NCI-H2227 treated with DMSO at 0.1 percent for 48 hours (cell line): ENCODE measurements at regions not wholly inside any gene's neighbourhood (a gene's known extent, or its start where the extent isn't known, plus 50 kb on each side); places are given as distances from the start of the nearest gene placed in this dataset.
"Not testable (repeated sequence)": the region's sequence is repeated elsewhere in the genome, so short reads cannot be mapped to it uniquely, and the experiment has no call there.

Experiments
- DNase-seq: peaks from one replicate; lab custom pipeline; 2025; lab: John Stamatoyannopoulos, UW

DNA sequence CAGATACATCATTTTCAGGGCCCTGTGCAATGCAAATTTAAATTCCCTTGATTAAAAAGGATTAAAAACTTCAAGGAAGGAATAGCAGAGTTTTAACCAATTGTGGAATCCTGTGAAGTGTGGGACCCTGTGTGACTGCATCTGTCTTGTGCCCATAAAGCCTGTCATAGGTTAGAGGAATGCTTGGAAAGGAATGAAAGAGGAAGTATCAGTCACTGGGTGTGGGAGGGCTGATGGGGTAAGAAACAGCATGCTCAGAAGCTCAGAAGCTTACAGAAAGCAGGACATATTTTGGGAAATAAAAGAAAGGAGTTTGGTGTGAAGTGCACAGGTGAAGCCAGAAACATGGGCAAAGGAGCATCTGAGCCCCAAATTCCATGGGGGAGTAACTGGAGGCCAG is 150.8 kb upstream of the ETV3 start:
- DNase-seq: no peak

DNA sequence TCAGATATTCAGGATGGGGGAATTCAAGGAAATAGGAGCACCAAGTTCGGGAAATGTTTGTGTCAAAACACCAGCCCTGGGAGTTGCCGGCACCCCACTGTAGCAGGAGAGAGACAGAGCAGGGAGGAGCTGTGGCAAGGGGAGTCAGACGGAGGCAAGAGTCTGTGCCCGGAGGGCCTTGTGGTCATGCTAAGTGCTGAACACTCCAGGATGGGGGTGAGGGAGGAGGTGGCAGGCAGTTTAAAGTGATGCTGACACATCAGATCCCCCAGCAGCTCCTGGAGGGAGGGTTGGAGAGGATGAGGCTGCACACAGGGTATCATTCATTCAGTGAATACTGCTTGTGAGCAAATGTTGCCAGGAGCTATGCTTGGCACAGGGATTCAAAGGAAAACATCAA is 150.3 kb upstream of the ETV3 start:
- DNase-seq: no peak

DNA sequence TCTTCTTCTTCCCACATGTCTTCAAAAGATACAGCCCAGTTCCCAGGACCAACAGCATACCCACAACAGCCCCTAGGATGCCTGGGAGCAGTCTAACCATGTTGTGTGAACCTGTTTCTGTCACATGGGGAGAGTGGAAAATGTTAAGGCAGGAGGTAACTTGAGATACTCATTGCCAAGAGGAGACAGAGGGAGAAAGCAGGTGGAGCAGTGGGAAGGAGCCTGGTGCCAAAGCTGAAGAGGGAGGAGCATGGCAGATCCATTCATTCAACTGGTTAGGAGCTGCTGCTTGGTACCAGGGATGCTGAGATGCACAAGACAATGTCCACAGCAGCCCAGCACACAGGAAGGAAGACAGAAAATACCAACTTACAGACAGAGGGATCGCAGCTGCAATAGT is 149.8 kb upstream of the ETV3 start:
- DNase-seq: no peak

DNA sequence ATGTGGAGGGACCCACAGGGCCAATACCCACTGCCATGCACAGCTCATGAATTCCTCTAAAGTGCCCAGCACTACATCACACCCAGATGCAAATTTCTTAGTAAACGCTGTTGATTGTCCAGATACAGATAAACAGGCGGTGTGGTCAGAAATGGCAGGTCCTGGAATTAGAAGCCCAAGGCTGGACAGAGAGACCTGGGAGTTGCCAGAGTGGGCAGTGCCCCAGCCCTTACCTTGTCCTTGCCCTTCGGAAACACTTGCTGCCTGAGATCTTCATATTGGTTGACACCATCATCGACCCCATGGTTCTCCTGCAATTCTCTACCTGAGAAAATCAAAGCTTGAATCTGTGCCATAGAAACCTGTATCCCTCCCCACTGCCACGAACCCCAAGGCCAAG is 149.3 kb upstream of the ETV3 start:
- DNase-seq: no peak

DNA sequence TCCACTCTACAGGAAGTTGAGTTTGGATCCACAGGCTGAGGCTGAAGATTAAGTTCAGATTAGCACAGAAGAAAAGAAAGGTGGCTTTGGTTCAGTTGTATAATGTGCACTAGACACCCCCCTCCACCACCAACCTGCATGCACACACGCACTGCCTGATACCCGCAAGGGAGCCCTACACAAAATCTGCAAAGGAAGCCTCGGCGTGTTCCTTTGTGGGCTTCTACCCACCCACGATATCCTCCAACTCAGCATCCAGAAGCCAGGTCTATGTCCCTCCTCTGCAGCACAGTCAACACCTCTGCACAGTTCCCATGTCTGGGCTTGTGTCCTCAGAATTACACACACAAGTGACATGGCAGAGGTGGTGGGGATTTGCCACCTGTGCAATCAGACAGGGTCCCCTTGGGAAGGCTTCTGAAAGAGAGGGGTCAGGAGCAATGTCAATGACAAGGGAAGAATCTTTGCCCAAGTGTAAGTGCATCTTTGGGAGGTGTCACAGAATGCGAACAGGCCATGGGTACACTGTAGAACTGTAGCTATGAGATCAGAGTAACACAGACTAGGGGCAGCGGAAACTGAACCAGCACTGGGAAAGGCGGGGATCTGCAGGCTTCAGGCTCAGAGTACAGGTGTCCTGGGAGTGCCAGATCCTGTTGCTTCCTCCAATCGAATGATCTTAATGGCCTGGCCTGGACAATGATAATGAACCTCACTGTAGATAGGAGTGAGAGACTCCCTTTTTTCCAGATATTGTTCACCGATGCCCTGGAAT is 148.6 kb upstream of the ETV3 start:
- no peak for DNase-seq

DNA sequence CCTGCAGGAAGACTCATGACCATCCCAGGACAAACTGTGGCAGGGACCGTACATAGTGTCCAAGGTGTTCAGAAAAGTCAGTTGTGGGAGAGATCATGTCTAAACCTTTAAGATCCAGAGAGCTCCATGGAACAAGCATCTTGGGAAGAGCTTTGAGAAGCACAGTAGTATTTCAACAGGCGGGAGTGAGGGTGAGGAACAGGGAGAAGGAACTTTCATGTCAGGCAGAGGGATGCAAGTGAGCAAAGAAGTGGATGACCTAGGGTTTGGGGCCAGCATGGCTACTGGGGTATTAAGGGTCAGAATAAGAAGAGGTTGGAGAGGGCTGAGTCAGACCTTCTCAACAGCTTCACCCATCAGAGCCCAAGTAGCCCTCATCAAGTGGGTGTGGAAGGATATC is 147.9 kb upstream of the ETV3 start:
- no peak for DNase-seq

DNA sequence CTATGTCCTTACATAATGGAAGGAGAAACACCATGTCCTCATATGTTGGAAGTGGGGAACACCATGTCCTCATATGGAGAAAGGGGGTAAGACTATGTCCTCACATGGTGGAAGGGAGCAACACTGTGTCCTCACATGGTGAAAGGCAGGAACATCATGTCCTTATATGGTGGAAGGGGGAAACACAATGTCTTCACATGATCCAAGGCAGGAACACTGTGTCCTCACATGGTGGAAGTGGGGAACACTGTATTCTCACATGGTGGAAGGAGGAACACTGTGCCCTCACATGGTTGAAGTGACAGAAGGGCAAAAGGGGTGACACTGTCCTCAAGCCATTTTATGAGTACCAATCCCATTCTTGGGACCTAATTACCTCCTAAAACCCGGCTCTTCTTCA is 146.3 kb upstream of the ETV3 start:
- no peak for DNase-seq

DNA sequence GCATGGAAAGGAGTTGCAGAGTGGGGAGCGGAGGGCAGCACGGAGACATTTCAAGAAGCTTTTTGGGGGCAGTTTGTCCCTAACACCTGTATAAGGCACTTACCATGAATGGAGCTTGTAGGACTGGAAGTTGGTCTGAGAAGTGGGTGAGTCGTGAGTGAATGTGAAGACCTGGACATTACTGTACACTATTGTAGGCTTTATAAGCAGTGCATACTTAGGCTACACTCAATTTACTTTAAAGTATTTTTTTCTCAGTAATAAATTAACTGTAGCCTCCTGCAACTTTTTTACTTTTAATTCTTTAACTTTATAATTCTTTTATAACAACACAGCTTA is 141.6 kb upstream of the ETV3 start:
- DNase-seq: no peak

DNA sequence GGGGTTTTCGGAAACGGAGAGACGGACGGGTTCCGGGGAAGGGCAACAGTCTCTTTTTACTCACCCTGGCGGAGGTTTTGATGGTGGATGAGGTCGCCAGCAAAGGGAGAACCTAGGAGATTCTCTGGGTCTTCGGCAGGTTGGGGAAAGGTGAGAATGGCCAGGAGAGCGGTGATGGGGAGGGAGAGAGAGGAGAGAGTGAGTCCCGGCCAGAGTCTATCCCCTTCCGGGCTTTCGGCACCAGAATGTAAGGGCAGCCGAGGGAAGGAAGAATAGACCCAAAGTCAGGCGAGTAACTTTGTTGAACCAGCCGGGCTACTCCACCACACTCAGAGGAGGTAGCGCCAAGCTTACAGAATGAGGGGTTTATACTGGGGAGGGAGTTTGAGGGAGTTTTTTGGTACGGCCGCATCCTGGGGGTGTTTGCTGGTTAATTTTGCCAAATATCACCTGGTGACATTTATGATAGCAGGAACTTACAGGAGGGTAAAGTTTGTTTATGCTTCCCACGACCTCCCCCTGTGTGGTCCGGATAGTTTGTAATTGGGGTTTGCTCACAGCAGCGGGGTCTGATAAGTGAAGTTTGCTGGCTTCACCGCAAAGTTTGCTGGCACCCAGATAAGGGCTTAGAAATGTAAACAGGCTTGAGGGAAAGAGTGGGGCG is 141.1 kb upstream of the ETV3 start:
- no peak for DNase-seq

DNA sequence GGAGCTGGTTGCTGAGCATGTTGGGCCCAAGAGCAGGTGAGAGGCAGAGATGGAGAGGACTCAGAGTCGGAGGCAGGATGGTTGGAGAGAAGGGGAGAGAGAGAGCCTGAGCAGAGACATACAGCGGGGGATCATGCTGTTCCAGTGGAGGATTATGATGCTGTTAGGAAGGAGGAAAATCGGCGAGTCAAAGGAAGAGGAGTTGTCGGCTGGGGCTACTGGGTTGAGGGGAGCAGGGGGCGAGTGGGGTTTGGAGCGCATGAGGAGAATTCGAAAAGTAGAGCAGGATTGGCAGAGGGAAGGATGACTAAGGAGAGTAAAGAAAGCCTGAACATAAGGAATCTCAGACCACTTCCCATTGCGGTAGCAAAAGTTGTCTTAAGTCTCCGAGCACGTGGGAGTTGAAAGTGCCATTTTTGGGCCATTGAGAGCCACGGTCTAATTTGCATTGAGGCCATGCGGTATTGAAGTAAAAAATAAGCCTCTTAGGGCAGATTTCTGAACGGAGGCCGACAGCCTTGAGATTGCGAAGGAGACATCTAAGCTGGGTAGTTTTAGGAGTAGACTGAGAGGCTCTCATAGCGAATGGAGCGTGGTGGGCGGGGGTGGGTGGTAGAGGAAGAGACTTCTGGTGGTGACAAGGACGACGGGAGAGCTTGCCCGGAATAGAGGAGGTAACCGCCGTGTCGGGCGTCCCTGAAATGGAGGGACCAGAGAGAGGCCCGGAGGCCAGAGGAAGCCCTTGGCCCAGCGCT is 140.4 kb upstream of the ETV3 start:
- DNase-seq: no peak

DNA sequence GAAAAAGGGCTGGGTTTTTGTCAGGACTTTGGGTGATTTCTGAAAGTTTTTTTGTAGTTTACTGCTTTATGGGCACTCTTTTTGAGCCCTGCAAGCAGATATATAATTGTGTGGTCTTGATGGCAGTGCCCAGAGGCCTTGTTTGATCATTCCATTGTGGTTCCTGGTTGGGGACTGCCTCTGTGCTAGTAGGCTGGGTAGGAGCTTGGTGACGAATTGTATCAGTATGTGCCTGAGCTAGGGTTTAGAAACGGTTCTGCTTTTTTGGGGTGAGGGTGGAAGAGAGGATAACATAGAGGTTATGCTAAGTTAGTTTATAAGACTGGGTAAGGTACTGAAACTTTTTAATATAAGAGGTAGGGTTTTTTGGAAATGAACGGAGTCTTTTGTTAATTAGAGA is 139.7 kb upstream of the ETV3 start:
- no peak for DNase-seq

DNA sequence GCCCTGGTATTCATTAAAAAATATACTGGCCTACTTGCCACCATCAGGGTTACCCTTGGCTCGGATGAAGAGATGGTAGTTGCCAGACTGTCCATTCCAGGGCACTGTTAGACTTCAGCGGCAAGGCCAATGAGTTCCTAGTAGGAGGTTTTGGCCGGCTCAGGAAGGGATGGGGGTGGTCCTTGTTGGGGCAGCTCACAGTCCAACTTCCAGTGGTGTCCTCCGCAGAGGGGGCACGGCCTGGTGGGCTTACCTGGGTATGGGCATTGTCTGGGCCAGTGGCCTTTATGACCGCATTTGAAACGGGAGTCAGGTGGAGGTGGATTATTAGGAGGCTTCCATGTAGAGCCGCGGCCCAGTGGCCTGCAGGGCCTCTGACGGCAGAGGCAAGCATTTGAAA is 139.1 kb upstream of the ETV3 start:
- no peak for DNase-seq

DNA sequence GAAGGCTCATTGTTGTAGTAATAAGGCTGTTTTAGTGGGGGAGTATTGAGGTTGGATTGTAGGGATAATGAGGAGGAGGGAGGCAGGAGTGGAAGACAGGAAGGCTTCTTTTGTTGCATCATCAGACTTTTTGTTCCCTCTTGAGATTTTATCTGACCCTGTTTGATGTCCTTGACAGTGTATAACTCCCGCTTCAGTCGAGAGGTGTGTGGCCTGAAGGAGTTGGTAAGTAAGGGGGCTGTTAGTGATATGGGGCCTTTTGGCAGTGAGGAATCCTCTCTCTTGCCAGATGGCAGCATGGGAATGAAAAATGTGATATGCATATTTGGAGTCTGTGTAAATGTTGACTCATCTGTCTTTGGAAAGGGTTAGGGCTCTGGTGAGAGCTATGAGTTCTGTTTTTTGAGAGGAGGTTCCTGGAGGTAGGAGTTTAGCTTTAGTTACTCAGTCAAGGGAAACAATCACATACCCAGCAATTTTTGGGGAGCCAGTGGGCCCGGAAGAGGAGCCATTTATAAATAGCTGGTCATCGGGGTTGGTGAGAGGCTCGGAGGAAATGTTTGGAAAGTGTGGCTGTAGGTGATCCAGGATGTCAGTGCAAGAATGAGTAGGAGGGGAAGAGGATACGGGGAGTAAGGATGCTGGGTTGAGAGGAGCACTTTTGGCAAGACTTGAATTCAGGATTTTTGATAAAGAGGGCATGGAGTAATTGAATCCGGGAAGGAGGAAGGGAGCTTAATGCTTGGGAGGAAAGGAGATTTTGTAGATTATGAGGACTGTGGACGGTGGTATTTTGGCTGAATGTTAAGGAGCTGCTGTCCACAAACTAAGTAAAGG is 136.7 kb upstream of the ETV3 start:
- no peak for DNase-seq

DNA sequence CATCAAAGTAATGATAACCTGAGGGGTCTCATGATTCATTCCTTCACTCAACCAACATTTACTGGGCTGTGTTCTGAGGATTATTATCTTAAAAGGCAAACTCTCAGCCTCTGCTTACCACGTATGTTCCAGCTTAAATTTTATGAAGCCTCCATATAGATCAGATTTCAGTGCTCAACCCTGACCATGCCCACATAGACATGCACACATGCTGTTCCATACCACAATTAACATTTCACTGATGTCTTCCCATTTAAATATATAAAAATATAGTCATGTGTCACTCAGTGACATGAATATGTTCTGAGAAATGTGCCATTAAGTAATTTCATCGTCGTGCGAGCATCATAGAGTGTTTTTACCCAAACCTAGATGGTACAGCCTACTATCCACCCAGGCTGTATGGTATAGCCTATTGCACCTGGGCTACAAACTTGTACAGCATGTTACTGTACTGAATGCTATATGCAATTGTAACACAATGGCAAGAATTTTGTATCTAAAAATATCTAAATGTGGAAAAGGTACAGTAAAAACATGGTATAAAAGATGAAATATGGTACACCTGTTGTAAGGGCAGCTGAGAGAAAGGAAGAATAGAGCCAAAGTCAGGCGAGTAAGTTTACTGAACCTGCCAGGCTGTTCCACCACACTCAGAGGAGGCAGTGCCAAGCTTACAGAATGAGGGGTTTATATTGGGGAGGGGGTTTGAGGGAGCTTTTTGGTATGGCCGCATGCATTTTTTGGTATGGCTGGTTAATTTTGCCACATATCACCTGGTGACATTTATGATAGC is 134.7 kb upstream of the ETV3 start:
- DNase-seq: no peak

DNA sequence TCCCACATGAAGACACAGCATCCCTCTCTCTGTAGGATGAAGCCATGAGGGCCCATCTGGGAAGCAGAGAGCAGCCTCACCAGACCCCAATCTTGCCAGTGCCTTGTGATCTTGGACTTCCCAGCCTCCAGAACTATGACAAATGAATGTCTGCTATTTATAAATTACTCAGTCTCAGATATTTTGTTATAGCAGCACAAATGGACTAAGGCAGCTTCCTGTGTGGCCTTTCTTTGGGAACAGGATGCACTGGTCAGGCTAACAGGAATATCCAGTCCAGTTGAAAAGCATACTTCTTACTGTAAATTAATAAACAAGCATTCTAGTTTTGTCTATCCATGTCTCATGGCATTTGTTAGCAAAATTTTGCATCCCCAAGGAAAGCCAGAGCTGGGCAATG is 134.1 kb upstream of the ETV3 start:
- DNase-seq: no peak

DNA sequence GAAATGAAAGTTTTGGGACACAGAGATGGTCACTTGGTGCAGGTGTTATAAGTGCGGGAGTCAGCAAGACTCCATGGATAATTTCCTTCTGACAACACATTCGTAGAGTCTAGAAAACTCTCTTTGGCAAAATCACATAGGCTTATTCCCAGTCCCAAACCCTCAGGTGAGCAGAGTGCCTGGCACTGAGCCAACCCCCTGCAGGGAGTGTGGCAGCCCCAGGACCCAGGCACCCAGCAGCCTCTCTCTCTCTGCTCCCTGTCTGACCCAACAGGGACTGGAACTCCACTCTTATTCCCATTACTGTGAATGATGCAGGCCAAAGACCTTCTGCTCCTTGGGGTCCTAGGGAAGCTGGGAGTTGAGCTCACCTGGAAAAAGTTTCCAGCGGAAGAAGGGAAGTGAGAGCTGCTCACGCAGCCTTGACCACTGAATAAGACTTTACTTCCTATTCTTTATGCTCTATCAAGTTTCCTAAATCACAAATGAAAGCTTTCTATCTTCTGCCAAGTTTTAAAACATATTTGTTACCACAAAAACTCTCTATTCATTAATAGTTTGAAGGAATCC is 132.6 kb upstream of the ETV3 start:
- no peak for DNase-seq

DNA sequence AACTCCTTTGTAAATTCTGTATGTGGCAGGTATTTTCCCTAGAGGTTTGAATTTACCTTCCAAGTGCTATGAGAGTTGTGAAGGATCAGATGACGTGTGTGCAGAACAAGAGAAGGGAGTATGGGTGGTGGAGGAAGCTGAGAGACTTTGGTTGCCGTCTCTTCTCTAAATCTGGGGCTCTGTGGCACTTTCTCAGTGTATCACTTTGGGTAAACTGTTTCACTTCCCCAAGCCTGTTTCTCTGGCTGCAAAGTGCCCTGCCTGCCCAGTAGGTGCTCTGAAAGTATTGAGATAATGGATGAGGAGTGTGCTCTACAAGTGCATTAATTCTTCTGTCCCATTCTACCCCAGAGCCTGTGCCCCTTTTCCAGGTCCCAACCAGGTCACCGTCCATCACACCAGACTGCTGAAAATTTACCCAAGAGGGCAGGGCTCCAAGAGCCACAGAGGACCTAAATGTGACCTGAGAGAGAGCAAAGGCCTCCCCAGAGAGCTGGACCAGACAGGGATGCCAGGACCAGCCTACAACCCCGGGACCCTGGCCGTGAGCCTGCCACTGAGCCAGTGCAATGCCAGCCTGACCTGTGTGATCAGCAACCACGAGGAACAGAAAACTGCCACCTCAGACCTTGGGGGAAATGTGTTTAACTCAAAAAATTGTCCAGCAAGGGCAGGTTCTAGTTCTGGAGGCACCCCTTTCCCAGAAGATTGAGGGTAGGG is 131.6 kb upstream of the ETV3 start:
- DNase-seq: no peak

DNA sequence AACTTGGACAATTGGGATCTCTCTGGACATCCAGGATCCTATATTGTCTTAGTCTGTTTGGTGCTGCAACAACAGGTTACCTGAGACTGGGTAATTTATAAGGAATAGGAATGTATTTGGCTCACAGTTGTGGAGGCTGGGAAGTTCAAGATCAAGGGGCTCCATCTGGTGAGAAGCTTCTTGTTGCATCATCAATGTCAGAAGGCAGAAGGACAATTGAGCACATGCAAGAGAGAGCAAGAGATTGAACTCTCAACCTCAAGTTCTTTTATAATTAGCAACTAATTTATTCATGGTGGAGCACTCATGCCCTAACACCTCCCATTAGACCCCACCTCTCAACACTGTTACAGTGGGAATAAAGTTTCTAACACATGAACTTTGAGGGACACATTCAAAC is 124.7 kb upstream of the ETV3 start:
- no peak for DNase-seq

DNA sequence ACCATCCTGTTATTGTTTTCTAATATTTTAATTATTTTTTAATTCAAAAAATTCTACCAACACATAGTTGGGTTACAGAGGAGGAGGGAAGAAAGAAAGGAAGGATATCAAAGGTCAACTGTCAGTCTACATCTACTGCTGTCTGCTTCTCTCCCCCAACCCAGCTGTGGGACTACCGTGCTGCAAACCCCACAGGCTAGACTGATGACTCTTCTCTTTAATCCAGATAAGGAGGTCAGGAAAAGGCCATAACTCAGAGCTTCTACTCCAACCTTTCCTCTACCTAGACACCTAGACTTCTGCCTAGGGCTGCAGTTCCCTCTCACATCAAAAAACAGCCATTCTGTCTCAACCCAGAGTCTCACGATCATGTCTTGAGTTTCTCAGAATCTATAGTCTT is 124.2 kb upstream of the ETV3 start:
- DNase-seq: no peak

DNA sequence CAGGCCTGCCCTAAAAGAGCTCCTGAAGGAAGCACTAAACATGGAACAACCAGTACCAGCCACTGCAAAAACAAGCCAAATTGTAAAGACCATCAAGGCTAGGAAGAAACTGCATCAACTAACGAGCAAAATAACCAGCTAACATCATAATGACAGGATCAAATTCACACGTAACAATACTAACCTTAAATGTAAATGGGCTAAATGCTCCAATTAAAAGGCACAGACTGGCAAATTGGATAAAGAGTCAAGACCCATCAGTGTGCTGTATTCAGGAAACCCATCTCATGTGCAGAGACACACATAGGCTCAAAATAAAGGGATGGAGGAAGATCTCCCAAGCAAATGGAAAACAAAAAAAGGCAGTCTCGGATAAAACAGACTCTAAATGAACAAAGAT is 117.7 kb upstream of the ETV3 start:
- DNase-seq: not testable (repeated sequence)

DNA sequence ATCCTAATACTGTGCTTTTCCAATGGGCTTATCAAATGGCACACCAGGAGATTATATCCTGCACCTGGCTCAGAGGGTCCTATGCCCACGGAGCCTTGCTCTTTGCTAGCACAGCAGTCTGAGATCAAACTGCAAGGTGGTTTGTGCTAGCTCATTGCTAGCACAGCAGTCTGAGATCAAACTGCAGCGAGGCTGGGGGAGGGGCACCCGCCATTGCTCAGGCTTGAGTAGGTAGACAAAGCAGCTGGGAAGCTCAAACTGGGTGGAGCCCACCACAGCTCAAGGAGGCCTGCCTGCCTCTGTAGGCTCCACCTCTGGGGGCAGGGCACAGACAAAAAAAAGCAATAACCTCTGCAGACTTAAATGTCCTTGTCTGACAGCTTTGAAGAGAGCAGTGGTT is 116.0 kb upstream of the ETV3 start:
- DNase-seq: not testable (repeated sequence)
